ENCODE measurements at regions not wholly inside any gene's neighbourhood (a gene's known extent, or its start where the extent isn't known, plus 50 kb on each side); places are given as distances from the start of the nearest gene placed in this dataset.

GRCh38 chr13:108433976-108434755, 164.6 kb downstream of the TNFSF13B start:
- Histone ChIP-seq H3K36me3 (ENCODE audit: control insufficient read depth, insufficient read depth, low read length) (no peaks in the 10 kb centered on the region), H3K27me3 (ENCODE audit: control insufficient read depth, insufficient read depth, low read length, poor library complexity, severe bottlenecking) (no peaks in the 10 kb centered on the region), H3K27ac (ENCODE audit: insufficient read depth, low read depth, low read length, poor library complexity, severe bottlenecking) (no peak overlapping the region), H3K4me3 (ENCODE audit: insufficient read depth, low read depth, low read length) (no peak overlapping the region), H3K4me1 (ENCODE audit: control insufficient read depth, insufficient read depth, low read length) (no peaks in the 10 kb centered on the region), H3K9me3 (ENCODE audit: control insufficient read depth, low read length) (no peaks in the 10 kb centered on the region)
- 95 to 97% methylated on average over 4 of the region's 4 CpGs for WGBS, 2 experiments

DNA sequence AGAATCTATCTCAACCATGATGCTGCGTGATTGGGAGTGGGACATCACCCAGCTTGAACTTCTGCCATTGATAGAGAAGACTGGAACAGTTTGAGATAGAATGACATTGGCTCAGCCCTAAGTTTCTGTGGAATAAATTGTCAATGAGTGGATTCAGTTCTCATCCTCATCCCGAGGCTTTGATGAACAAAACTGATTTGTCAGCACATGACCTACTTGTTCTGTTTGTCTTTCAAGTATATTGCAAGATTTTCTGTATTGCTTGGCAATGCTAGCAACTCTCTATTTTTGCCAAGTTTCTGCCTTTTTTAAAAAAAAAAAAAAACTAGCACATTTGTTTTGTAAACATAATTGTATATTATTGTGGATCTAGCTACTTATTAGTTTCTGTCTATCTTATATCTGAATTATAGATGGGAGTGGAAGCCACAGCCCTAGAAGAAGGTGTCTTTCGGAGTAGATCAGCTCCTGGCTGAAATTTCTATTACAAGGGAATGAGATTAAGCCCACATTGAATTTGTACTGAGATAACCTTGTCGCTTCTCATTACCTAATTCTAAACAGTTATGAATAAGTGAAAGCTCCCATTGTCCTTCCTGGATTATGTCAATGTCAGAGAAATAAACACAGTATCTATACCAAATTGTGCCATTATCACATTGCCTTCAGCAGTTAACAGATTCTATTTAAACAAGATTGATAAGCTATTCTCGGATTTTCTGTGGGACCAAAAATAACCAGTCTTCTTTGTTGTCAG, 166.1 kb downstream of the TNFSF13B start:
- WGBS, 2 experiments, result 92 to 95% methylated on average over 4 to 5 of the region's 5 CpGs
- Histone ChIP-seq H3K27ac (ENCODE audit: insufficient read depth, low read depth, low read length, poor library complexity, severe bottlenecking) (no peak overlapping the region), H3K27me3 (ENCODE audit: control insufficient read depth, insufficient read depth, low read length, poor library complexity, severe bottlenecking) (no peaks in the 10 kb centered on the region)

DNA sequence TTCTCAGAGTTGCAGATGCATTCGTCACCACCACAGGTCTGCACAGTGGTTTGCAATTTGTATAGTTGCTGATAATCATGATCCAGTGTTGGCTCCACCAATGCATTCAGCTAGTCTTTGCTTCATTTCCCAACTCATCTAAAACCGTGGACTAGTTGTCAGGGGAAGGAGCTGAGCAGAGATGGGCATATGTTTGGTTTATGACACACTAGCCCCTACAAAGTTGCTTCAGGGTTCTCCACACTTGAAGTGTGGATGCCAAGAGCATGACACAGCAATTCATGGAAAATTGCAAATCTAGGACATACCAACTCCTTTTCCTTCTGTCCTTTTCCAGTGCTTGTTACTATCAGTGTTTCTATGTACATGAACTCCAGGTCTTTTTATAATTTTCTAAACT, 168.0 kb downstream of the TNFSF13B start:
- 42 to 77% methylated on average over 1 to 2 of the region's 2 CpGs for WGBS, 2 experiments
- H3K27me3 ChIP-seq (ENCODE audit: control insufficient read depth, insufficient read depth, low read length, poor library complexity, severe bottlenecking), result no peaks in the 10 kb centered on the region
- H3K36me3 ChIP-seq (ENCODE audit: control insufficient read depth, insufficient read depth, low read length), result no peaks in the 10 kb centered on the region
- no peak overlapping the region for H3K4me3 ChIP-seq (ENCODE audit: insufficient read depth, low read depth, low read length)
- no peaks in the 10 kb centered on the region for H3K4me1 ChIP-seq (ENCODE audit: control insufficient read depth, insufficient read depth, low read length)
- H3K9me3 ChIP-seq (ENCODE audit: control insufficient read depth, low read length), result no peaks in the 10 kb centered on the region
- no peak overlapping the region for H3K27ac ChIP-seq (ENCODE audit: insufficient read depth, low read depth, low read length, poor library complexity, severe bottlenecking)

More for the DNA sequence above, 166.1 kb downstream of the TNFSF13B start:
- no peaks in the 10 kb centered on the region for H3K36me3 ChIP-seq (ENCODE audit: control insufficient read depth, insufficient read depth, low read length)
- H3K9me3 ChIP-seq (ENCODE audit: control insufficient read depth, low read length), result no peaks in the 10 kb centered on the region
- H3K4me1 ChIP-seq (ENCODE audit: control insufficient read depth, insufficient read depth, low read length), result no peaks in the 10 kb centered on the region
- no peak overlapping the region for H3K4me3 ChIP-seq (ENCODE audit: insufficient read depth, low read depth, low read length)

DNA sequence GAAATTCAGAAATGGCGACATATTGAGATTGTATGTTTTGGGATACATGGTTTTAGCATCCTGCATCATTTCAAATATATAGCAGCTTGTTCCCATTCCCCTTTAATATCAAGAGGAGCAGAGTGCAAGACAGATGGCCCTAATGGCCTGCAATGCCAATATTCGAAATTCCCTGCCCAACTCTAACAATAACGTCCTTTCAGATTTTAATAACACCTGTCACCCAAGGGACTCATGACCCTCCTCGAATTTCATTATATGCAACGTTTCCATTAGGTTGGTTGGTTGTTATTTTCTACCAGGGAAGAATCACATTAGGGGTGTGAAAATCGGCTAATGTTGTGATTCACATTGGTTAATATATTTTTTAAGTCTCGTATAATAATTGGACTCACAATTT, 170.0 kb downstream of the TNFSF13B start:
- Histone ChIP-seq H3K4me3 (ENCODE audit: insufficient read depth, low read depth, low read length) (no peak overlapping the region), H3K9me3 (ENCODE audit: control insufficient read depth, low read length) (no peaks in the 10 kb centered on the region), H3K27me3 (ENCODE audit: control insufficient read depth, insufficient read depth, low read length, poor library complexity, severe bottlenecking) (no peaks in the 10 kb centered on the region), H3K27ac (ENCODE audit: insufficient read depth, low read depth, low read length, poor library complexity, severe bottlenecking) (no peak overlapping the region), H3K36me3 (ENCODE audit: control insufficient read depth, insufficient read depth, low read length) (no peaks in the 10 kb centered on the region), H3K4me1 (ENCODE audit: control insufficient read depth, insufficient read depth, low read length) (no peaks in the 10 kb centered on the region)
- whole genome bisulfite sequencing, 2 experiments, result 82 to 85% methylated on average over 6 of the region's 7 CpGs

GRCh38 chr13:108444448-108444847, 174.9 kb downstream of the TNFSF13B start:
- 84 to 93% methylated on average over 5 to 6 of the region's 6 CpGs for WGBS, 2 experiments
- no peaks in the 10 kb centered on the region for H3K4me1 ChIP-seq (ENCODE audit: control insufficient read depth, insufficient read depth, low read length)
- H3K27ac ChIP-seq (ENCODE audit: insufficient read depth, low read depth, low read length, poor library complexity, severe bottlenecking), result no peak overlapping the region
- no peaks in the 10 kb centered on the region for H3K9me3 ChIP-seq (ENCODE audit: control insufficient read depth, low read length)
- H3K4me3 ChIP-seq (ENCODE audit: insufficient read depth, low read depth, low read length), result no peak overlapping the region
- H3K27me3 ChIP-seq (ENCODE audit: control insufficient read depth, insufficient read depth, low read length, poor library complexity, severe bottlenecking), result no peaks in the 10 kb centered on the region
- H3K36me3 ChIP-seq (ENCODE audit: control insufficient read depth, insufficient read depth, low read length), result no peaks in the 10 kb centered on the region

GRCh38 chr13:108448891-108449290, 179.4 kb downstream of the TNFSF13B start:
- Histone ChIP-seq H3K4me1 (ENCODE audit: control insufficient read depth, insufficient read depth, low read length) (no peaks in the 10 kb centered on the region), H3K4me3 (ENCODE audit: insufficient read depth, low read depth, low read length) (no peak overlapping the region), H3K9me3 (ENCODE audit: control insufficient read depth, low read length) (no peaks in the 10 kb centered on the region), H3K27me3 (ENCODE audit: control insufficient read depth, insufficient read depth, low read length, poor library complexity, severe bottlenecking) (no peaks in the 10 kb centered on the region), H3K36me3 (ENCODE audit: control insufficient read depth, insufficient read depth, low read length) (no peaks in the 10 kb centered on the region), H3K27ac (ENCODE audit: insufficient read depth, low read depth, low read length, poor library complexity, severe bottlenecking) (no peak overlapping the region)

DNA sequence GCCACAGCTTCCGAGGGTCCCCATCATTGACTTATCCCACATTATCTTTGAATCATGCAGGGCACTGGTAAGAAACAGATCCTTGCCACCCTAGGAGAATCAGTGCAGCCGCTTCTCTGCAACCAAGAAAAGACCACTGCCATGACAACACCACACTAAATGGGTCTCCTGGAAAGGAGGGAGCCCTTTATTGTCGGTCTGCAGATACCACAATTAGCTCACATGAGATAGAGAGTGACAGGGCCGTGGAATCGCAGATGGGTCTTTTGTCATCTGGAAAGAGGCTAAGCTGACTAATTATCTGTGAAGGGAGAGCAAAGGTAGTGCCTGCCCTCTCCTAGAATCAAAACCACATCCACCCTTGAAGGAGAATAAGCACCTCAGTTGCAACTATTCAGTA, 178.3 kb upstream of the MYO16 start:
- Histone ChIP-seq H3K9me3 (ENCODE audit: control insufficient read depth, low read length) (no peaks in the 10 kb centered on the region), H3K27ac (ENCODE audit: insufficient read depth, low read depth, low read length, poor library complexity, severe bottlenecking) (no peak overlapping the region), H3K4me3 (ENCODE audit: insufficient read depth, low read depth, low read length) (no peak overlapping the region), H3K27me3 (ENCODE audit: control insufficient read depth, insufficient read depth, low read length, poor library complexity, severe bottlenecking) (no peaks in the 10 kb centered on the region), H3K4me1 (ENCODE audit: control insufficient read depth, insufficient read depth, low read length) (no peaks in the 10 kb centered on the region), H3K36me3 (ENCODE audit: control insufficient read depth, insufficient read depth, low read length) (no peaks in the 10 kb centered on the region)
- 54 to 61% methylated on average over 5 of the region's 5 CpGs for WGBS, 2 experiments

- no peaks in the 10 kb centered on the region for H3K4me1 ChIP-seq (ENCODE audit: control insufficient read depth, insufficient read depth, low read length)
- H3K4me3 ChIP-seq (ENCODE audit: insufficient read depth, low read depth, low read length), result no peak overlapping the region
- 97 to 100% methylated on average over 2 of the region's 2 CpGs for WGBS, 2 experiments
- H3K27ac ChIP-seq (ENCODE audit: insufficient read depth, low read depth, low read length, poor library complexity, severe bottlenecking), result no peak overlapping the region
- no peaks in the 10 kb centered on the region for H3K27me3 ChIP-seq (ENCODE audit: control insufficient read depth, insufficient read depth, low read length, poor library complexity, severe bottlenecking)
- no peaks in the 10 kb centered on the region for H3K9me3 ChIP-seq (ENCODE audit: control insufficient read depth, low read length)
- no peaks in the 10 kb centered on the region for H3K36me3 ChIP-seq (ENCODE audit: control insufficient read depth, insufficient read depth, low read length)
These were observed 174.1 kb upstream of the MYO16 start for GRCh38 chr13:108455320-108455719.

GRCh38 chr13:108460043-108460442, 169.4 kb upstream of the MYO16 start:
- Histone ChIP-seq H3K9me3 (ENCODE audit: control insufficient read depth, low read length) (no peaks in the 10 kb centered on the region), H3K4me3 (ENCODE audit: insufficient read depth, low read depth, low read length) (no peak overlapping the region), H3K4me1 (ENCODE audit: control insufficient read depth, insufficient read depth, low read length) (no peaks in the 10 kb centered on the region), H3K27ac (ENCODE audit: insufficient read depth, low read depth, low read length, poor library complexity, severe bottlenecking) (no peak overlapping the region), H3K36me3 (ENCODE audit: control insufficient read depth, insufficient read depth, low read length) (no peaks in the 10 kb centered on the region), H3K27me3 (ENCODE audit: control insufficient read depth, insufficient read depth, low read length, poor library complexity, severe bottlenecking) (no peaks in the 10 kb centered on the region)
- 88 to 91% methylated on average over 4 of the region's 4 CpGs for WGBS, 2 experiments

DNA sequence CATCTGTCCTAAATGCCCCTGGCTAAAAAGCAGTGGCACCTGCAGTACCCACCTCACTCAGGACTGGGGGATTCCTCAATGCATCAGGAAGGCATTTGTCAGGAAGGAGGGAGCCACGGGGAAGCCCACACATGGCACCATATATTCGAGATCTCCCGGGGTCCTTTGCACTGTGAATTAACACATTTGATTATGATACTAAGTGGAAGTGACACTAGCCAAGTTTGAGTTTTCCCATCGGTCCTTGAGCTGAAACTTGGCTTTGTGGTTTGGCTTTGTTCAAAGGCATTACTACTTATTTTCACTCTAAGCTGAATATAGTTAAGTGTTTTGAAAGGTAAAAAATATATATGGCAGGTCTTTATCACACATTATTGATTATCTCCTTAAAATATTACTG, 168.7 kb upstream of the MYO16 start:
- Histone ChIP-seq H3K36me3 (ENCODE audit: control insufficient read depth, insufficient read depth, low read length) (no peaks in the 10 kb centered on the region), H3K27ac (ENCODE audit: insufficient read depth, low read depth, low read length, poor library complexity, severe bottlenecking) (no peak overlapping the region), H3K4me1 (ENCODE audit: control insufficient read depth, insufficient read depth, low read length) (no peaks in the 10 kb centered on the region), H3K4me3 (ENCODE audit: insufficient read depth, low read depth, low read length) (no peak overlapping the region), H3K9me3 (ENCODE audit: control insufficient read depth, low read length) (no peaks in the 10 kb centered on the region), H3K27me3 (ENCODE audit: control insufficient read depth, insufficient read depth, low read length, poor library complexity, severe bottlenecking) (no peaks in the 10 kb centered on the region)
- WGBS, 2 experiments, result 75 to 81% methylated on average over 3 to 4 of the region's 4 CpGs
